GM23338 (cell line): ENCODE measurements at regions not wholly inside any gene's neighbourhood (a gene's known extent, or its start where the extent isn't known, plus 50 kb on each side); places are given as distances from the start of the nearest gene placed in this dataset.

ENCODE experiments used
- ATAC-seq: fragments of 200-7000 bp; cut with Tn5 transposase; 3 replicates; pipeline ENCODE4 v1.9.1; 2020
- DNase-seq: peaks from one replicate; pipeline ENCODE4 v3.0.0-alpha.2; 2015; ENCODE audit warnings: low spot score
- H2AFZ ChIP-seq: fragments of 200-600 bp; sonication (generic); 2 replicates; pipeline ENCODE4 v1.8.0; 2016; ENCODE audit warnings: antibody characterized with exemption, mild to moderate bottlenecking, moderate library complexity
- H3F3A ChIP-seq: fragments of 200-600 bp; sonication (generic); replicated peaks from 2 replicates; pipeline ENCODE4 v1.8.0; 2017; ENCODE audit warnings: antibody characterized with exemption, mixed run types, low read depth
- H3K27ac ChIP-seq: fragments of 200-600 bp; sonication (generic); 2 replicates; pipeline ENCODE4 v1.6.1; 2016; ENCODE audit warnings: low read depth
- H3K27me3 ChIP-seq: fragments of 200-600 bp; sonication (generic); 2 replicates; pipeline ENCODE4 v1.8.0; 2016; ENCODE audit warnings: mild to moderate bottlenecking, mixed run types, moderate library complexity; ENCODE audit not compliant: insufficient read depth
- H3K36me3 ChIP-seq: fragments of 200-600 bp; sonication (generic); 2 replicates; pipeline ENCODE4 v1.8.0; 2016; ENCODE audit warnings: mild to moderate bottlenecking; ENCODE audit not compliant: insufficient read depth
- H3K4me1 ChIP-seq: fragments of 200-600 bp; sonication (generic); 2 replicates; pipeline ENCODE4 v1.8.0; 2016; ENCODE audit warnings: mild to moderate bottlenecking, moderate library complexity; ENCODE audit not compliant: insufficient read depth
- H3K4me2 ChIP-seq: fragments of 200-600 bp; sonication (generic); 2 replicates; pipeline ENCODE4 v1.7.1; 2017; ENCODE audit warnings: mixed run types
- H3K4me3 ChIP-seq: fragments of 200-600 bp; sonication (generic); 2 replicates; pipeline ENCODE4 v1.6.1; 2016; ENCODE audit warnings: mixed run types
- H3K79me2 ChIP-seq: fragments of 200-600 bp; sonication (generic); replicated peaks from 2 replicates; pipeline ENCODE4 v1.8.0; 2017; ENCODE audit warnings: mild to moderate bottlenecking; ENCODE audit not compliant: insufficient read depth
- H3K9me2 ChIP-seq: fragments of 200-600 bp; sonication (generic); 2 replicates; pipeline ENCODE4 v1.8.0; 2017; ENCODE audit not compliant: insufficient read depth
- H4K20me1 ChIP-seq: fragments of 200-600 bp; sonication (generic); replicated peaks from 2 replicates; pipeline ENCODE4 v1.8.0; 2017; ENCODE audit warnings: mild to moderate bottlenecking; ENCODE audit not compliant: insufficient read depth
- H3K27ac Mint-ChIP-seq: 2 replicates; pipeline ENCODE4 v1.8.0; 2020; ENCODE audit warnings: inconsistent platforms, mild to moderate bottlenecking, moderate library complexity, mixed read lengths
- H3K27me3 Mint-ChIP-seq: 3 replicates; pipeline ENCODE4 v1.8.0; 2022; ENCODE audit warnings: low read depth, mild to moderate bottlenecking, moderate library complexity, mixed read lengths, inconsistent platforms; ENCODE audit not compliant: insufficient read depth, poor library complexity
- H3K36me3 Mint-ChIP-seq: 3 replicates; pipeline ENCODE4 v1.8.0; 2021; ENCODE audit warnings: low read depth, mild to moderate bottlenecking, inconsistent platforms, moderate library complexity, mixed read lengths
- H3K4me1 Mint-ChIP-seq: 3 replicates; pipeline ENCODE4 v1.8.0; 2020; ENCODE audit warnings: mild to moderate bottlenecking, inconsistent platforms, mixed read lengths
- H3K4me3 Mint-ChIP-seq: 3 replicates; pipeline ENCODE4 v1.8.0; 2021; ENCODE audit warnings: moderate library complexity, mild to moderate bottlenecking, inconsistent platforms, mixed read lengths
- H3K9me3 Mint-ChIP-seq: 3 replicates; pipeline ENCODE4 v1.8.0; 2020; ENCODE audit warnings: moderate library complexity, mild to moderate bottlenecking, inconsistent platforms, mixed read lengths
- CREB1 ChIP-seq: fragments of 250-450 bp; sonication (Bioruptor Pico); IDR thresholded peaks from 2 replicates; pipeline ENCODE4 v1.5.0; 2020; ENCODE audit warnings: low read depth, mild to moderate bottlenecking, moderate library complexity
- ETS1 ChIP-seq: IDR thresholded peaks from 2 replicates; pipeline ENCODE4 v1.6.1; 2016; ENCODE audit warnings: antibody characterized with exemption
- EZH2 ChIP-seq: fragments of 200-600 bp; sonication (generic); IDR thresholded peaks from one replicate; pipeline ENCODE4 v1.8.0; 2017; ENCODE audit warnings: antibody characterized with exemption, mild to moderate bottlenecking, low read depth; ENCODE audit not compliant: unreplicated experiment
- EZH2phosphoT487 ChIP-seq: fragments of 200-600 bp; sonication (generic); IDR thresholded peaks from one replicate; pipeline ENCODE4 v1.8.1; 2018; ENCODE audit warnings: antibody characterized with exemption; ENCODE audit not compliant: unreplicated experiment
- JUNB ChIP-seq: IDR thresholded peaks from one replicate; pipeline ENCODE4 v1.6.1; 2016; ENCODE audit warnings: antibody characterized with exemption; ENCODE audit not compliant: unreplicated experiment
- NANOG ChIP-seq: IDR thresholded peaks from 2 replicates; pipeline ENCODE4 v1.6.1; 2016; ENCODE audit warnings: antibody characterized with exemption, borderline replicate concordance
- POLR2AphosphoS5 ChIP-seq: IDR thresholded peaks from 2 replicates; pipeline ENCODE4 v1.6.1; 2016; ENCODE audit warnings: antibody characterized with exemption, low read depth
- REST ChIP-seq: IDR thresholded peaks from one replicate; pipeline ENCODE4 v1.6.1; 2018; ENCODE audit warnings: antibody characterized with exemption; ENCODE audit not compliant: unreplicated experiment
- STAT1 ChIP-seq: IDR thresholded peaks from one replicate; pipeline ENCODE4 v1.6.1; 2016; ENCODE audit warnings: antibody characterized with exemption; ENCODE audit not compliant: unreplicated experiment
- ZNF114 ChIP-seq: fragments of 250-450 bp; sonication (Bioruptor Pico); IDR thresholded peaks from 2 replicates; pipeline ENCODE4 v1.5.0; 2020; ENCODE audit warnings: mild to moderate bottlenecking, moderate library complexity
- ZNF331 ChIP-seq: fragments of 250-450 bp; sonication (Bioruptor Pico); IDR thresholded peaks from 2 replicates; pipeline ENCODE4 v1.5.0; 2020; ENCODE audit warnings: low read depth, mild to moderate bottlenecking, moderate library complexity
- ZNF462 ChIP-seq: fragments of 250-450 bp; sonication (Bioruptor Pico); IDR thresholded peaks from 2 replicates; pipeline ENCODE4 v1.5.0; 2020; ENCODE audit warnings: mild to moderate bottlenecking, moderate library complexity

GRCh38 chr12:91565246-91565645 lies 382.6 kb upstream of the DCN start (continued):
- TF ChIP-seq ZNF462 (CRISPR knock-in tag) = no peak
- no peak for TF ChIP-seq JUNB
- TF ChIP-seq STAT1 = no peak
- TF ChIP-seq POLR2AphosphoS5 = no peak
- no peak for TF ChIP-seq CREB1 (CRISPR knock-in tag)
- no peak for TF ChIP-seq EZH2phosphoT487
- TF ChIP-seq ZNF331 (CRISPR knock-in tag) = no peak
- TF ChIP-seq EZH2 = no peak
- no peak for TF ChIP-seq NANOG

GRCh38 chr12:91563011-91563765 lies 380.6 kb upstream of the DCN start:
- Mint-ChIP-seq H3K27me3 (no peaks in the 10 kb centered on the region), H3K4me1 (peaks cover 9% of the 10 kb centered on the region; the same call in 2 of the 3 replicates), H3K27ac (no peak overlapping the region), H3K9me3 (no peaks in the 10 kb centered on the region; the same call in 2 of the 3 replicates), H3K36me3 (no peaks in the 10 kb centered on the region), H3K4me3 (no peak overlapping the region)
- Histone ChIP-seq H4K20me1 (no peaks in the 10 kb centered on the region), H3K27me3 (no peaks in the 10 kb centered on the region), H3K4me1 (no peaks in the 10 kb centered on the region), H3K9me2 (0 out of 2 replicates have a peak, but pooled peaks cover 6% of the 10 kb centered on the region), H3K4me2 (no peak overlapping the region), H3K79me2 (no peaks in the 10 kb centered on the region), H3K36me3 (no peaks in the 10 kb centered on the region), H3K27ac (no peak overlapping the region), H2AFZ (no peak overlapping the region), H3F3A (no peaks in the 10 kb centered on the region), H3K4me3 (no peak overlapping the region)
- no peak for DNase-seq
- ATAC-seq = no peak
- TF ChIP-seq ZNF331 (CRISPR knock-in tag) = no peak
- no peak for TF ChIP-seq EZH2
- TF ChIP-seq ZNF114 = no peak
- TF ChIP-seq JUNB = no peak
- TF ChIP-seq REST = no peak
- TF ChIP-seq ETS1 = no peak
